SU-DHL-6 (cell line): ENCODE measurements at regions not wholly inside any gene's neighbourhood (a gene's known extent, or its start where the extent isn't known, plus 50 kb on each side); places are given as distances from the start of the nearest gene placed in this dataset.
"Not testable (repeated sequence)": the region's sequence is repeated elsewhere in the genome, so short reads cannot be mapped to it uniquely, and the experiment has no call there.

Experiments
- H2AFZ ChIP-seq: fragments of 200-600 bp; sonication (generic); 2 replicates; pipeline ENCODE4 v1.6.1; 2014; ENCODE audit warnings: low read depth, mild to moderate bottlenecking, moderate library complexity, mixed read lengths, antibody characterized with exemption, low read length; ENCODE audit not compliant: severe bottlenecking
- H3F3A ChIP-seq: fragments of 200-600 bp; shearing (Covaris generic); 2 replicates; pipeline ENCODE4 v1.6.0; 2016; ENCODE audit warnings: antibody characterized with exemption, mild to moderate bottlenecking; ENCODE audit not compliant: insufficient read depth
- H3K27ac ChIP-seq: fragments of 200-600 bp; sonication (generic); 2 replicates; pipeline ENCODE4 v1.5.1; 2016; ENCODE audit warnings: low read depth, mild to moderate bottlenecking, low read length, moderate library complexity, mixed read lengths
- H3K27me3 ChIP-seq: fragments of 200-600 bp; sonication (generic), shearing (Covaris generic); 2 replicates; pipeline ENCODE4 v1.6.0; 2014; ENCODE audit warnings: mild to moderate bottlenecking, low read length
- H3K36me3 ChIP-seq: fragments of 200-600 bp; sonication (generic); 2 replicates; pipeline ENCODE4 v1.6.1; 2014; ENCODE audit warnings: mild to moderate bottlenecking, low read length, mixed read lengths
- H3K4me2 ChIP-seq: fragments of 300-600, 200-600 bp; shearing (Covaris generic), sonication (generic); 2 replicates; pipeline ENCODE4 v1.6.0; 2014; ENCODE audit warnings: low read length, low read depth, mild to moderate bottlenecking; ENCODE audit not compliant: poor library complexity, severe bottlenecking
- H3K4me3 ChIP-seq: fragments of 200-600 bp; sonication (generic); 2 replicates; pipeline ENCODE4 v1.5.1; 2014; ENCODE audit warnings: antibody characterized with exemption, low read length, mild to moderate bottlenecking, mixed read lengths; ENCODE audit not compliant: insufficient read depth, poor library complexity, severe bottlenecking
- H3K79me2 ChIP-seq: fragments of 200-600 bp; sonication (generic); 2 replicates; pipeline ENCODE4 v1.6.1; 2014; ENCODE audit warnings: mild to moderate bottlenecking, low read length, moderate library complexity; ENCODE audit not compliant: insufficient read depth
- H3K9ac ChIP-seq: fragments of 200-600 bp; sonication (generic); 2 replicates; pipeline ENCODE4 v1.7.0; 2014; ENCODE audit warnings: mild to moderate bottlenecking, low read length
- H3K9me2 ChIP-seq: fragments of 200-600 bp; sonication (generic); replicated peaks from 2 replicates; pipeline ENCODE4 v1.6.1; 2014; ENCODE audit warnings: low read length; ENCODE audit not compliant: insufficient read depth
- H3K9me3 ChIP-seq: fragments of 200-600 bp; sonication (generic); 2 replicates; pipeline ENCODE4 v1.6.1; 2014; ENCODE audit warnings: low read length, mixed read lengths; ENCODE audit not compliant: insufficient read depth
- H4K20me1 ChIP-seq: fragments of 200-600 bp; sonication (generic); 2 replicates; pipeline ENCODE4 v1.6.1; 2014; ENCODE audit warnings: low read depth, mild to moderate bottlenecking, antibody characterized with exemption, low read length, moderate library complexity, mixed read lengths
- EZH2phosphoT487 ChIP-seq: fragments of 200-600 bp; sonication (generic), shearing (Covaris generic); conservative IDR thresholded peaks from 2 replicates; pipeline ENCODE4 v1.6.1; 2018; ENCODE audit warnings: mild to moderate bottlenecking, antibody characterized with exemption, low read length, moderate library complexity, mixed read lengths
- TF ChIP-seq, protein P1 (sequence below): fragments of 200-600 bp; sonication (generic); IDR thresholded peaks from one replicate; pipeline ENCODE4 v1.5.1; 2017; ENCODE audit warnings: antibody characterized with exemption, mild to moderate bottlenecking, low read length, moderate library complexity; ENCODE audit not compliant: insufficient read depth, poor library complexity, severe bottlenecking

DNA sequence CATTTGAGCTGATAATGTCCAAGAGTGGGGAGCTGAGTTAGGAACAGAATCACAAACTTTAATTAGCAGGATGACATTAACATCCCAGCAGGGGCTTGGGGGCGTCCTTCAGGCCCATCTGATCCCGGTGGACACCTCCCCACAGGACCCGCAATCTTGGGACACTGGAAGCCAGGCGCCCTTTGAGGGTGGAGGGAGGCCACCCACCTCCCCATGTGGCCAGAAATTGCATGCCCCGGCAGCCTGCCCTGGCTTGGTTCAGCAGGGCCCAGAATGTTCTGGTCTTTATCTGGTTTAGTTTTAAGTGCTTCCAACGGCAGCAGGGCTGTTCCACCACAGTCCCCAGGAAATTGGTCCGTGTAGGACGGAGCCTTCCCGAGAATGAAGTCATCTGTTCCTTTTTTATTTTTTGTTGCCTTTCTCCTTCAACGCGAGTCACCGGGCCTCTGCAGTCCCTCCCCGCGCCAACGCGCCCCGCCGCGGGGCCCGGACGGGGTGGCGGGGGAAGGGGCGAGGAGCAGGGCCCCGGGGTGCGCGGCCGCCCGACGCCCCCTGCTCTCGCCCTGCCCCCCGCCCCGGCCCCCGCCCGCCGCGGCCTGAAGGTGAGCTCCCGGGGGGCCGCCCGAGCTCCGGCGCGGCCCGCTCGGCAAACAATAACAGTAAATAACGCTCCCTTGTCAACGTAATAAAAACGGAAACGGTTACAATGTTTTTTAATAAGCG, 207.9 kb downstream of the C9orf50 start:
- H3F3A ChIP-seq, result no peaks in the 10 kb centered on the region
- H3K4me2 ChIP-seq, result peak overlapping the region; percentile 92
- peak overlapping the region; percentile 54 for H3K9ac ChIP-seq
- TF ChIP-seq EZH2phosphoT487, result no peak
- TF ChIP-seq, protein P1, sequence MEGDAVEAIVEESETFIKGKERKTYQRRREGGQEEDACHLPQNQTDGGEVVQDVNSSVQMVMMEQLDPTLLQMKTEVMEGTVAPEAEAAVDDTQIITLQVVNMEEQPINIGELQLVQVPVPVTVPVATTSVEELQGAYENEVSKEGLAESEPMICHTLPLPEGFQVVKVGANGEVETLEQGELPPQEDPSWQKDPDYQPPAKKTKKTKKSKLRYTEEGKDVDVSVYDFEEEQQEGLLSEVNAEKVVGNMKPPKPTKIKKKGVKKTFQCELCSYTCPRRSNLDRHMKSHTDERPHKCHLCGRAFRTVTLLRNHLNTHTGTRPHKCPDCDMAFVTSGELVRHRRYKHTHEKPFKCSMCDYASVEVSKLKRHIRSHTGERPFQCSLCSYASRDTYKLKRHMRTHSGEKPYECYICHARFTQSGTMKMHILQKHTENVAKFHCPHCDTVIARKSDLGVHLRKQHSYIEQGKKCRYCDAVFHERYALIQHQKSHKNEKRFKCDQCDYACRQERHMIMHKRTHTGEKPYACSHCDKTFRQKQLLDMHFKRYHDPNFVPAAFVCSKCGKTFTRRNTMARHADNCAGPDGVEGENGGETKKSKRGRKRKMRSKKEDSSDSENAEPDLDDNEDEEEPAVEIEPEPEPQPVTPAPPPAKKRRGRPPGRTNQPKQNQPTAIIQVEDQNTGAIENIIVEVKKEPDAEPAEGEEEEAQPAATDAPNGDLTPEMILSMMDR, result no peak
- H3K36me3 ChIP-seq, result no peaks in the 10 kb centered on the region
- H3K79me2 ChIP-seq, result no peaks in the 10 kb centered on the region
- H3K9me2 ChIP-seq, result no peaks in the 10 kb centered on the region
- no peaks in the 10 kb centered on the region for H4K20me1 ChIP-seq
- H3K27me3 ChIP-seq, result no peaks in the 10 kb centered on the region
- no peaks in the 10 kb centered on the region for H3K9me3 ChIP-seq
- peak overlapping the region; percentile 66 for H3K4me3 ChIP-seq
- peak overlapping the region; percentile 85 for H2AFZ ChIP-seq
- H3K27ac ChIP-seq, result peak overlapping the region; percentile 35; the same call in 1 of the 2 replicates

DNA sequence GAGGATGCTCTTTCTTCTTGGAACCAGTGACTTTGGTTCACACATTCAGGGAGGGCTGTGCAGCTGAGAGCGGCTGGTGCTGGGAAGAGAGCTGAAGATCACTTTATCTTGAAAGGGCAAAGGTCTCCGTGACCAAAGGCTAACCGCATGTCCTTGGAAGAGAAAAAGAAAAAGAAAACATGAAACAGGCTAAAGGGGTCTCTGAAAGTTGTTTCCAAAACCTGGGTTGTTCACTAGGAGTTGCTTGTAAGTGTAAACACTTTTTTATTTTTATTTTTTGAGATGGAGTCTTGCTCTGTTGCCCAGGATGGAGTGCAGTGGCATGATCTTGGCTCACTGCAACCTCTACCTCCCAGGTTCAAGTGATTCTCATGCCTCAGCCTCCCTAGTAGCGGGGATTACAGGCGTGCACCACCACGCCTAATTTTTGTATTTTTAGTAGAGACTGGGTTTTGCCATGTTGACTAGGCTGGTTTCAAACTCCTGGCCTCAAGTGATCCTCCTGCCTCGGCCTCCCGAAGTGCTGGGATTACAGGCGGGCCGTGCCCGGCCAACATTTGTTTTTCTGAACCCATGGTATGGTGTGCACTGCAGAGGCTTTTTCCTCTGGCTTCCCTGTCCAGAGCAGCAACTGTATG, 208.6 kb downstream of the C9orf50 start:
- not testable (repeated sequence) for H4K20me1 ChIP-seq, H3K36me3 ChIP-seq, H3K27me3 ChIP-seq, H3K9ac ChIP-seq, H3K9me2 ChIP-seq, H3K79me2 ChIP-seq, H3K27ac ChIP-seq, H3K4me2 ChIP-seq, H3K4me3 ChIP-seq, H3K9me3 ChIP-seq, H3F3A ChIP-seq
- peak overlapping the region; percentile 60 for H2AFZ ChIP-seq

GRCh38 chr9:129411501-129412175, 209.3 kb downstream of the C9orf50 start:
- no peak overlapping the region for H3K4me2 ChIP-seq
- TF ChIP-seq EZH2phosphoT487, result no peak
- TF ChIP-seq, protein P1, result no peak
- no peak overlapping the region for H2AFZ ChIP-seq
- H3F3A ChIP-seq, result no peaks in the 10 kb centered on the region
- H3K36me3 ChIP-seq, result no peaks in the 10 kb centered on the region
- no peak overlapping the region for H3K9ac ChIP-seq
- H3K27me3 ChIP-seq, result no peaks in the 10 kb centered on the region
- H3K4me3 ChIP-seq, result no peak overlapping the region
- no peaks in the 10 kb centered on the region for H3K79me2 ChIP-seq
- no peak overlapping the region for H3K27ac ChIP-seq
- no peaks in the 10 kb centered on the region for H4K20me1 ChIP-seq
- no peaks in the 10 kb centered on the region for H3K9me2 ChIP-seq
- no peaks in the 10 kb centered on the region for H3K9me3 ChIP-seq

DNA sequence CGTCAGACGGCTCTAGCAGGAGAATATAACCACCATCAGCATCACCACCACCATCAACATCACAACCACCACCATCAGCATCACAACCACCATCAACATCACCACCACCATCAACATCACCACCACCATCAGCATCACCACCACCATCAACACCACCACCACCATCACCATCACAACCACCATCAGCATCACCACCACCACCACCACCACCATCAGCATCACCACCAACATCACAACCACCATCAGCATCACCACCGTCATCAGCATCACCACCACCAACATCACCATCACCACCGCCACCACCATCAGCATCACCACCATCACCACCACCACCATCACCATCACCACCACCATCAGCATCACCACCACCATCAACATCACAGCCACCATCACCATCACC, 210.7 kb downstream of the C9orf50 start:
- Histone ChIP-seq H3K9me2 (no peaks in the 10 kb centered on the region), H3F3A (no peaks in the 10 kb centered on the region), H3K4me2 (no peak overlapping the region), H3K79me2 (no peaks in the 10 kb centered on the region), H3K9ac (no peak overlapping the region), H3K4me3 (no peak overlapping the region), H3K27ac (no peak overlapping the region), H3K27me3 (no peaks in the 10 kb centered on the region), H2AFZ (no peak overlapping the region), H3K9me3 (no peaks in the 10 kb centered on the region), H3K36me3 (no peaks in the 10 kb centered on the region), H4K20me1 (no peaks in the 10 kb centered on the region)
- TF ChIP-seq, protein P1, result no peak
- no peak for TF ChIP-seq EZH2phosphoT487
